G401 (cell line): ENCODE measurements at regions not wholly inside any gene's neighbourhood (a gene's known extent, or its start where the extent isn't known, plus 50 kb on each side); places are given as distances from the start of the nearest gene placed in this dataset.
"Not testable (repeated sequence)": the region's sequence is repeated elsewhere in the genome, so short reads cannot be mapped to it uniquely, and the experiment has no call there.

Experiments
- DNase-seq: peaks from one replicate; pipeline ENCODE4 v3.0.0-alpha.2; 2015; ENCODE audit warnings: low spot score
- in situ Hi-C: cut with HindIII; loops from 2 replicates; pipeline ENCODE4 v1.10.0; 2016; ENCODE audit warnings: low sequenced_read_pairs, mixed read lengths

GRCh38 chr20:12110274-12110673, 192.6 kb downstream of the BTBD3 start:
- in situ Hi-C loops: no loop called here
- no peak for DNase-seq

GRCh38 chr20:12110711-12111110, 193.0 kb downstream of the BTBD3 start:
- no peak for DNase-seq
- in situ Hi-C loops: no loop called here

GRCh38 chr20:12111431-12112088, 193.9 kb downstream of the BTBD3 start:
- no peak for DNase-seq
- in situ Hi-C loops: no loop called here

GRCh38 chr20:12112089-12112474, 194.4 kb downstream of the BTBD3 start:
- DNase-seq: no peak
- in situ Hi-C loops: no loop called here

- in situ Hi-C loops: no loop called here
- no peak for DNase-seq
Observed at GRCh38 chr20:12112665-12113064, 195.0 kb downstream of the BTBD3 start.

- in situ Hi-C loops: no loop called here
- no peak for DNase-seq
Observed at GRCh38 chr20:12113075-12113467, 195.4 kb downstream of the BTBD3 start.

- DNase-seq: peak; percentile 96
- in situ Hi-C loops: no loop called here
Observed at GRCh38 chr20:12113468-12114371, 196.0 kb downstream of the BTBD3 start.

- in situ Hi-C loops, DNase-seq: not testable (repeated sequence)
Observed at GRCh38 chr20:12129114-12129513, 211.4 kb downstream of the BTBD3 start.

- in situ Hi-C loops, DNase-seq: not testable (repeated sequence)
Observed at GRCh38 chr20:12129532-12129931, 211.8 kb downstream of the BTBD3 start.

GRCh38 chr20:12130781-12131180, 213.1 kb downstream of the BTBD3 start:
- DNase-seq: no peak
- in situ Hi-C loops: no loop called here

GRCh38 chr20:12133553-12133952, 215.9 kb downstream of the BTBD3 start:
- in situ Hi-C loops: no loop called here
- DNase-seq: no peak

- DNase-seq, in situ Hi-C loops: not testable (repeated sequence)
Observed at GRCh38 chr20:12145951-12146350, 228.3 kb downstream of the BTBD3 start.

- in situ Hi-C loops: no loop called here
- DNase-seq: no peak
Observed at GRCh38 chr20:12152996-12153395, 235.3 kb downstream of the BTBD3 start.

- in situ Hi-C loops: no loop called here
- peak; percentile 14 for DNase-seq
Observed at GRCh38 chr20:12153628-12154027, 235.9 kb downstream of the BTBD3 start.

- DNase-seq: no peak
- in situ Hi-C loops: no loop called here
Observed at GRCh38 chr20:12156252-12156651, 238.6 kb downstream of the BTBD3 start.

- in situ Hi-C loops: no loop called here
- no peak for DNase-seq
Observed at GRCh38 chr20:12159261-12159660, 241.6 kb downstream of the BTBD3 start.

- in situ Hi-C loops: no loop called here
- no peak for DNase-seq
Observed at GRCh38 chr20:12161734-12162133, 244.0 kb downstream of the BTBD3 start.

- in situ Hi-C loops: no loop called here
- no peak for DNase-seq
Observed at GRCh38 chr20:12166053-12166717, 248.5 kb downstream of the BTBD3 start.

- in situ Hi-C loops: no loop called here
- DNase-seq: no peak
Observed at GRCh38 chr20:12170406-12170805, 252.7 kb downstream of the BTBD3 start.

GRCh38 chr20:12171923-12172524, 254.3 kb downstream of the BTBD3 start:
- in situ Hi-C loops: no loop called here
- no peak for DNase-seq
